ENCODE measurements at regions not wholly inside any gene's neighbourhood (a gene's known extent, or its start where the extent isn't known, plus 50 kb on each side); places are given as distances from the start of the nearest gene placed in this dataset.
"Not testable (repeated sequence)": the region's sequence is repeated elsewhere in the genome, so short reads cannot be mapped to it uniquely, and the experiment has no call there.

GRCh38 chr21:23809573-23809972, 1797.7 kb downstream of the MRPL39 start:
- Histone ChIP-seq H3K4me3 (no peak overlapping the region), H2AFZ (no peak overlapping the region), H3K4me1 (ENCODE audit: insufficient read depth) (no peaks in the 10 kb centered on the region), H3K79me2 (ENCODE audit: insufficient read depth) (no peaks in the 10 kb centered on the region), H3K4me2 (ENCODE audit: unreplicated experiment) (no peak overlapping the region), H3K9me2 (ENCODE audit: insufficient read depth) (no peaks in the 10 kb centered on the region), H3K9ac (no peak overlapping the region), H3K9me3 (ENCODE audit: low read depth) (no peaks in the 10 kb centered on the region), H3K27ac (no peak overlapping the region), H3K36me3 (ENCODE audit: low read depth) (no peaks in the 10 kb centered on the region), H4K20me1 (ENCODE audit: insufficient read depth) (no peaks in the 10 kb centered on the region), H3K27me3 (replicated peaks; ENCODE audit: insufficient read depth) (no peaks in the 10 kb centered on the region), H3F3A (ENCODE audit: insufficient read depth) (no peaks in the 10 kb centered on the region)
- DNase-seq, result no peak
- in situ Hi-C loops (cut with MboI), result no loop called here
- no peak for TF ChIP-seq EZH2 (IDR thresholded peaks at IDR 0.05; ENCODE audit: insufficient read depth, poor library complexity, severe bottlenecking)
- no peak for TF ChIP-seq EZH2phosphoT487 (IDR thresholded peaks at IDR 0.05; ENCODE audit: insufficient read depth, low read depth)
- 24 to 39% methylated on average over 2 of the region's 2 CpGs for WGBS, 2 experiments (ENCODE audit: low coverage in 1 of 2, low lambda C conversion rate in 2 of 2, missing lambda C conversion rate in 2 of 2)

GRCh38 chr21:23806966-23807548, 1800.2 kb downstream of the MRPL39 start:
- H3F3A ChIP-seq (ENCODE audit: insufficient read depth); H3K4me2 ChIP-seq (ENCODE audit: unreplicated experiment); DNase-seq; H3K36me3 ChIP-seq (ENCODE audit: low read depth); H3K79me2 ChIP-seq (ENCODE audit: insufficient read depth); H2AFZ ChIP-seq; H3K27ac ChIP-seq; in situ Hi-C loops (cut with MboI); H4K20me1 ChIP-seq (ENCODE audit: insufficient read depth); H3K9ac ChIP-seq; H3K4me1 ChIP-seq (ENCODE audit: insufficient read depth); H3K4me3 ChIP-seq; H3K9me2 ChIP-seq (ENCODE audit: insufficient read depth); H3K9me3 ChIP-seq (ENCODE audit: low read depth); H3K27me3 ChIP-seq (replicated peaks; ENCODE audit: insufficient read depth): not testable (repeated sequence)
- 73 to 74% methylated on average over 35 to 39 of the region's 39 CpGs for WGBS, 2 experiments (ENCODE audit: low coverage in 1 of 2, low lambda C conversion rate in 2 of 2, missing lambda C conversion rate in 2 of 2)

DNA sequence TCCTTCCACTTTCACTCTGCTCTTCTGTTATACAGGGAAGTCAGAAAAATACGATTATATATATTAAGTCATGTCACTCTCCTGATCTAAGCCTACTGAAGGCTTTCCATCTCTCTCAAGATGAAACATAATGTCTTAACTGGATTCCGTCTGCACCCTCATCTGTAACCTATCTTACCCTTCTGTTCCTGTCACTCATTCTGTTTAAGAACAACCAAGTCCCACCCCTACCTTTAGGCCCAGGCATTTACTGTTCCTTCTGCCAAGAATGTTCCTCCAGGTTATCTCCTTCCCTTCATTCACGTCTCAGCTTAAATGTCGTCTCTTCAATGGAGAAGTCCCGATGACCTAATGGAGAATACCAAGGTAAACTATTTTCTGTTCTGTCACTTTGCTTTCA, 1802.4 kb downstream of the MRPL39 start:
- TF ChIP-seq EZH2phosphoT487 (IDR thresholded peaks at IDR 0.05; ENCODE audit: insufficient read depth, low read depth) (no peak), EZH2 (IDR thresholded peaks at IDR 0.05; ENCODE audit: insufficient read depth, poor library complexity, severe bottlenecking) (no peak)
- DNase-seq, result no peak
- H3K9me3 ChIP-seq (ENCODE audit: low read depth), result no peaks in the 10 kb centered on the region
- WGBS, 2 experiments (ENCODE audit: low coverage in 1 of 2, low lambda C conversion rate in 2 of 2, missing lambda C conversion rate in 2 of 2), result 35 to 38% methylated on average over 5 of the region's 5 CpGs
- H3K9me2 ChIP-seq (ENCODE audit: insufficient read depth), result no peaks in the 10 kb centered on the region
- in situ Hi-C loops (cut with MboI), result no loop called here
- H3K79me2 ChIP-seq (ENCODE audit: insufficient read depth), result no peaks in the 10 kb centered on the region
- H3K9ac ChIP-seq, result no peak overlapping the region
- no peak overlapping the region for H2AFZ ChIP-seq
- H3K4me1 ChIP-seq (ENCODE audit: insufficient read depth), result no peaks in the 10 kb centered on the region
- H3K4me2 ChIP-seq (ENCODE audit: unreplicated experiment), result no peak overlapping the region
- H4K20me1 ChIP-seq (ENCODE audit: insufficient read depth), result no peaks in the 10 kb centered on the region
- H3F3A ChIP-seq (ENCODE audit: insufficient read depth), result no peaks in the 10 kb centered on the region
- H3K27ac ChIP-seq, result no peak overlapping the region
- H3K36me3 ChIP-seq (ENCODE audit: low read depth), result no peaks in the 10 kb centered on the region
- H3K27me3 ChIP-seq (replicated peaks; ENCODE audit: insufficient read depth), result no peaks in the 10 kb centered on the region
- no peak overlapping the region for H3K4me3 ChIP-seq

DNA sequence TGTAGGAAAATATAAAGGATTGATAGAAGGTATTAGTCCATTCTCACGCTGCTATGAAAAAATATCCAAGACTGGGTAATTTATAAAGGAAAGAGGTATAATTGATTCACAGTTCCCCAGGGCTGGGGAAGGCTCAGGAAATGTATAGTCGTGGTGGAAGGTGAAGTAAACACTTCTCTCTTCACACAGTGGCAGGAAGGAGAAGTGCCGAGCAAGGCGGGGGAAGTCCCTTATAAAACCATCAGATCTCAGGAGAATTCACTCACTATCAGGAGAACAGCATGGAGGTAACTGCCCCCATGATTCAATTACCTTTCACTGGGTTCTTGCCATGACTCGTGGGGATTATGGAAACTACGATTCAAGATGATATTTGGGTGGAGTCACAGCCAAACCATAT, 1806.0 kb downstream of the MRPL39 start:
- no peak overlapping the region for H3K9ac ChIP-seq
- no peaks in the 10 kb centered on the region for H3K4me1 ChIP-seq (ENCODE audit: insufficient read depth)
- no peaks in the 10 kb centered on the region for H3K9me2 ChIP-seq (ENCODE audit: insufficient read depth)
- in situ Hi-C loops (cut with MboI), result no loop called here
- H3K27ac ChIP-seq, result no peak overlapping the region
- WGBS, 2 experiments (ENCODE audit: low coverage in 1 of 2, low lambda C conversion rate in 2 of 2, missing lambda C conversion rate in 2 of 2), result 22 to 28% methylated on average over 6 of the region's 6 CpGs
- no peaks in the 10 kb centered on the region for H4K20me1 ChIP-seq (ENCODE audit: insufficient read depth)
- H3F3A ChIP-seq (ENCODE audit: insufficient read depth), result no peaks in the 10 kb centered on the region
- no peaks in the 10 kb centered on the region for H3K36me3 ChIP-seq (ENCODE audit: low read depth)
- H3K27me3 ChIP-seq (replicated peaks; ENCODE audit: insufficient read depth), result no peaks in the 10 kb centered on the region
- H3K79me2 ChIP-seq (ENCODE audit: insufficient read depth), result no peaks in the 10 kb centered on the region
- TF ChIP-seq EZH2 (IDR thresholded peaks at IDR 0.05; ENCODE audit: insufficient read depth, poor library complexity, severe bottlenecking) (no peak), EZH2phosphoT487 (IDR thresholded peaks at IDR 0.05; ENCODE audit: insufficient read depth, low read depth) (no peak)
- H3K9me3 ChIP-seq (ENCODE audit: low read depth), result no peaks in the 10 kb centered on the region
- no peak overlapping the region for H3K4me2 ChIP-seq (ENCODE audit: unreplicated experiment)
- H3K4me3 ChIP-seq, result no peak overlapping the region
- H2AFZ ChIP-seq, result no peak overlapping the region
- DNase-seq, result no peak

- H3K36me3 ChIP-seq (ENCODE audit: low read depth), result no peaks in the 10 kb centered on the region
- TF ChIP-seq EZH2 (IDR thresholded peaks at IDR 0.05; ENCODE audit: insufficient read depth, poor library complexity, severe bottlenecking), result no peak
- no peak for TF ChIP-seq EZH2phosphoT487 (IDR thresholded peaks at IDR 0.05; ENCODE audit: insufficient read depth, low read depth)
- H3F3A ChIP-seq (ENCODE audit: insufficient read depth), result no peaks in the 10 kb centered on the region
- in situ Hi-C loops (cut with MboI), result no loop called here
- no peaks in the 10 kb centered on the region for H3K27me3 ChIP-seq (replicated peaks; ENCODE audit: insufficient read depth)
- WGBS, 2 experiments (ENCODE audit: low coverage in 1 of 2, low lambda C conversion rate in 2 of 2, missing lambda C conversion rate in 2 of 2), result 16 to 19% methylated on average over 5 of the region's 5 CpGs
- no peak overlapping the region for H3K9ac ChIP-seq
- H3K79me2 ChIP-seq (ENCODE audit: insufficient read depth), result no peaks in the 10 kb centered on the region
- no peak overlapping the region for H3K4me3 ChIP-seq
- no peaks in the 10 kb centered on the region for H4K20me1 ChIP-seq (ENCODE audit: insufficient read depth)
- no peaks in the 10 kb centered on the region for H3K4me1 ChIP-seq (ENCODE audit: insufficient read depth)
- no peaks in the 10 kb centered on the region for H3K9me3 ChIP-seq (ENCODE audit: low read depth)
- H2AFZ ChIP-seq, result no peak overlapping the region
- no peak overlapping the region for H3K27ac ChIP-seq
- no peak overlapping the region for H3K4me2 ChIP-seq (ENCODE audit: unreplicated experiment)
- DNase-seq, result no peak
- no peaks in the 10 kb centered on the region for H3K9me2 ChIP-seq (ENCODE audit: insufficient read depth)
Measured at GRCh38 chr21:23799376-23799775, 1807.9 kb downstream of the MRPL39 start.

Data from GM23248 (cell line).